ENCODE measurements at regions not wholly inside any gene's neighbourhood (a gene's known extent, or its start where the extent isn't known, plus 50 kb on each side); places are given as distances from the start of the nearest gene placed in this dataset.

DNA sequence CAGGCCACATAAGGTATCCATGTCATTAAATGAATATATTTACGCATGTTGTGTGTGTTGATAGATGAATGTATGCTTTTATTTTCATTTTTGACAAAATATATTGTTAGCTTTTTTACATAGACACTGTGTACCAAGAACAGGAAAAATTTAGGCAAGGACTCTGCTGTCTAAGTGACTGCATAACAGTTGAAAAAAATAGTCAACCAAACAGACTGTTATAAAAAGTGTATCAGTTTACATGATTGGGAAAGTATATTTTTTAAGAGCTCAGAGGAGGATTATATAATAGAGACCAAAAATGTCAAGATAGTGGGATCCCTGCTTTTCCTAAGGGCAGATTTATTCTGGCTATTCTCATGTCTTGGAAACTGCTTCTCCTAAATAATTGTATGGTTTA lies 858.0 kb downstream of the SLITRK1 start:
- Histone ChIP-seq H3K9me3 (peaks cover 0 to 6% (median 0%) of the 10 kb centered on the region in 4 donors), H3K4me3 (no peak overlapping the region), H3K4me1 (no peaks in the 10 kb centered on the region), H3K27me3 (no peaks in the 10 kb centered on the region), H3K36me3 (no peaks in the 10 kb centered on the region), H3K27ac (no peak overlapping the region)
- ATAC-seq (ENCODE audit: low FRiP score in 2 of 2) (no peak), DNase-seq (no peak)
- TF ChIP-seq, protein P1, sequence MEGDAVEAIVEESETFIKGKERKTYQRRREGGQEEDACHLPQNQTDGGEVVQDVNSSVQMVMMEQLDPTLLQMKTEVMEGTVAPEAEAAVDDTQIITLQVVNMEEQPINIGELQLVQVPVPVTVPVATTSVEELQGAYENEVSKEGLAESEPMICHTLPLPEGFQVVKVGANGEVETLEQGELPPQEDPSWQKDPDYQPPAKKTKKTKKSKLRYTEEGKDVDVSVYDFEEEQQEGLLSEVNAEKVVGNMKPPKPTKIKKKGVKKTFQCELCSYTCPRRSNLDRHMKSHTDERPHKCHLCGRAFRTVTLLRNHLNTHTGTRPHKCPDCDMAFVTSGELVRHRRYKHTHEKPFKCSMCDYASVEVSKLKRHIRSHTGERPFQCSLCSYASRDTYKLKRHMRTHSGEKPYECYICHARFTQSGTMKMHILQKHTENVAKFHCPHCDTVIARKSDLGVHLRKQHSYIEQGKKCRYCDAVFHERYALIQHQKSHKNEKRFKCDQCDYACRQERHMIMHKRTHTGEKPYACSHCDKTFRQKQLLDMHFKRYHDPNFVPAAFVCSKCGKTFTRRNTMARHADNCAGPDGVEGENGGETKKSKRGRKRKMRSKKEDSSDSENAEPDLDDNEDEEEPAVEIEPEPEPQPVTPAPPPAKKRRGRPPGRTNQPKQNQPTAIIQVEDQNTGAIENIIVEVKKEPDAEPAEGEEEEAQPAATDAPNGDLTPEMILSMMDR (IDR thresholded peaks at IDR 0.05) = no peak
- TF ChIP-seq EP300 (IDR thresholded peaks at IDR 0.05) = no peak
- no peak for TF ChIP-seq POLR2AphosphoS5 (IDR thresholded peaks at IDR 0.05)
- TF ChIP-seq POLR2A (IDR thresholded peaks at IDR 0.05) = no peak
- 75 to 89% methylated on average over 1 of the region's 1 CpG for WGBS, 2 donors

DNA sequence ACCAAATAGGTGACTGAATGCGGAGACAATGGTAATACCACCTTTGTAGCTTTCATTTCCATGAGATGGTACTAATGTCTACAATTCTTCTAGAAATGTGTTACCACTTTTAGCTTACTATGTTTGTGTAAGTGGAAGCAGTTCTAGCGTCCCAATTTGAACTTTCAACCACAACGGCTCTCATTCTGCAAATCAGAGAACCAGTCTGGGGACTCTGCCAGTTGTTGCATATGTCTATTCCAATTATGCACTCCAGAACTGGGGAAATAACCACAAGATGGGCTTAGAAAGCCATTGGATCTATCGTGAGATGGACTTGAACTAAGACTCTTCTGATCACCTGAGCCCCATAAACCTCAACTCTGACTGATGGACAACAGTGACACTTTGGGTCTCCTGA lies 862.3 kb downstream of the SLITRK1 start:
- H3K9me3 ChIP-seq = no peaks in the 10 kb centered on the region
- H3K27ac ChIP-seq = no peak overlapping the region
- no peak overlapping the region for H3K4me3 ChIP-seq
- no peak for TF ChIP-seq EP300 (IDR thresholded peaks at IDR 0.05)
- no peak for TF ChIP-seq POLR2A (IDR thresholded peaks at IDR 0.05)
- TF ChIP-seq, protein P1 (IDR thresholded peaks at IDR 0.05) = no peak
- TF ChIP-seq POLR2AphosphoS5 (IDR thresholded peaks at IDR 0.05) = no peak
- no peak for ATAC-seq (ENCODE audit: low FRiP score in 2 of 2)
- H3K36me3 ChIP-seq = no peaks in the 10 kb centered on the region
- WGBS, 2 donors = 83 to 84% methylated on average over 4 of the region's 4 CpGs
- H3K27me3 ChIP-seq = no peaks in the 10 kb centered on the region
- H3K4me1 ChIP-seq = no peaks in the 10 kb centered on the region
- no peak for DNase-seq

DNA sequence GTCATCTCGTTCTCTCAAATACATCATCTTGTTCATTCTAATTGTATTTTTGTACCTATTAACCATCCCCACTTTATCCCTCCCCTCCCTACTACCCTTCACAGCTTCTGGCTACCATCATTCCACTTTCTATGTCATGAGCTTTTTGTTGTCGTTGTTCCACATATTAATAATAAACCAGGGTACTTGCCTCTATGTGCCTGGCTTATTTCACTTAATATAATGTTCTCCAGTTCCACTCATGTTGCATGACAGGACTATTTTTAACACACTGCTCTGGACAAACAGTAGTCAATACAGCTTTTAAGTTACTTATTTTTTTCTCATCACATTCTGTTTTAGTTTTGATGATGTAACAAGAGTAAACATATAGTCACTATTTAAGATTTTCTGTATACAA lies 872.3 kb downstream of the SLITRK1 start:
- no peak overlapping the region for H3K27ac ChIP-seq
- DNase-seq = no peak

DNA sequence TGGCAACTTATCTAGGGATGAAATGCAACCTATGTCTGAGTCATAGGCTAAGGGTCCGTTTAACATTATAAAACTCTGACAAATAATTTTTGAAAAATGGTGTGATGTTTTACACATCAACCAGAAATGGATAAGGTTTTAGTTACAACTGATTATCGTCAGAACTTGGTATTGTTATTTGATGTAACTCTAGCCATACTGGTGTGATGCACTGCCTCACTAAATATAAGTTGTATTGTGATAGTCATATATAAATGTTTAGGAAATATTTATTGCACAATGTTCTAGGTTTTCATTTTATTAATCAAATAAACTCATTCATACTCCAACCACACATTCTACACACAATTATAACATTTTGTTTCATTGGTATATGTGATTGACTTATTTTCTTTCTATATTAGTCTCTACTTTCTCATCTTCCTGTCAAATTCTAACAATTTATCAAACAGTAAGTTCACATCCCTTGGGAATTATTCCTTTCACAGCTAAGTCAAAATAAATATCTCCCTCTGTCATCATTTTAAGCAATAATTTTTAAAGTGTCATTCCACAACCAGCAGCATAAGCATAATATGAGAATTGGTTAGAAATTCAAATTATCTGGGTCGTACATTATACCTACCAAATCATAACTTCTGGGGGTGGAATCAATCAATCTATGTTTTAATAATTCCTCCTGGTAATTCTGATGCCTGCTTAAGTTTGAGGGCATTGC lies 873.9 kb downstream of the SLITRK1 start:
- no peaks in the 10 kb centered on the region for H3K36me3 ChIP-seq
- TF ChIP-seq EP300 (IDR thresholded peaks at IDR 0.05) (no peak), POLR2A (IDR thresholded peaks at IDR 0.05) (no peak), POLR2AphosphoS5 (IDR thresholded peaks at IDR 0.05) (no peak)
- TF ChIP-seq, protein P1 (IDR thresholded peaks at IDR 0.05) = no peak
- no peaks in the 10 kb centered on the region for H3K27me3 ChIP-seq
- H3K9me3 ChIP-seq = no peaks in the 10 kb centered on the region
- DNase-seq = no peak
- 65 to 68% methylated on average over 3 of the region's 3 CpGs for WGBS, 2 donors
- no peaks in the 10 kb centered on the region for H3K4me1 ChIP-seq
- no peak overlapping the region for H3K4me3 ChIP-seq
- no peak overlapping the region for H3K27ac ChIP-seq
- ATAC-seq (ENCODE audit: low FRiP score in 2 of 2) = no peak

More for the DNA sequence above, 872.3 kb downstream of the SLITRK1 start:
- H3K36me3 ChIP-seq = no peaks in the 10 kb centered on the region
- no peak for ATAC-seq (ENCODE audit: low FRiP score in 2 of 2)
- TF ChIP-seq POLR2A (IDR thresholded peaks at IDR 0.05) (no peak), EP300 (IDR thresholded peaks at IDR 0.05) (no peak), POLR2AphosphoS5 (IDR thresholded peaks at IDR 0.05) (no peak)
- TF ChIP-seq, protein P1 (IDR thresholded peaks at IDR 0.05) = no peak
- no peaks in the 10 kb centered on the region for H3K27me3 ChIP-seq
- no peaks in the 10 kb centered on the region for H3K9me3 ChIP-seq
- 68 to 74% methylated on average over 2 of the region's 2 CpGs for WGBS, 2 donors
- H3K4me1 ChIP-seq = no peaks in the 10 kb centered on the region
- H3K4me3 ChIP-seq = no peak overlapping the region

DNA sequence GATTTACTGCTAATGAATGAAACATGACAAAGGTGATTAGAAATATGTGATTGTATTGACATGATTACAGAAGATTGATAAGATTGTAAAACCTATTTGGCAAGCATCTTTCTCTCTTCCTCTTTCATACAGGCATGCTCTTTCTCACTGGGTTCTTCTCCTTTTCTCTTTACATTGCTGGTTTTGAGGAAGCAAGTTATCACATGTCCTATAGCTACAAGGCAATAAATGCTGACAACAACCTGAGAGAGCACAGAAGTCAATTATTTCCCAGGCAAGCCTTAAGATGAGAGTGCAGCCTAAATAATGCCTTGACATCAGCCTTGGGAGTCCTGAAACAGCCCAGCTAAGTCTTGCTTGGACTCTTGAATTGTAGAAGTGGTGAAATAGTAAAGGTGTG lies 875.0 kb downstream of the SLITRK1 start:
- TF ChIP-seq, protein P1 (IDR thresholded peaks at IDR 0.05) = no peak
- TF ChIP-seq POLR2AphosphoS5 (IDR thresholded peaks at IDR 0.05) (no peak), EP300 (IDR thresholded peaks at IDR 0.05) (no peak), POLR2A (IDR thresholded peaks at IDR 0.05) (no peak)
- Histone ChIP-seq H3K36me3 (no peaks in the 10 kb centered on the region), H3K27me3 (no peaks in the 10 kb centered on the region), H3K9me3 (no peaks in the 10 kb centered on the region), H3K4me1 (no peaks in the 10 kb centered on the region), H3K27ac (no peak overlapping the region), H3K4me3 (no peak overlapping the region)
- no peak for ATAC-seq (ENCODE audit: low FRiP score in 2 of 2)
- DNase-seq = no peak

Data from upper lobe of left lung (tissue), 6 donors.